Activated CD8-positive, alpha-beta memory T cell treated with anti-CD3 and anti-CD28 coated beads, Interleukin-2, amount 10 ng/mL, durations not matched to agents 7 days and 5 days (primary cell): ENCODE measurements at regions not wholly inside any gene's neighbourhood (a gene's known extent, or its start where the extent isn't known, plus 50 kb on each side); places are given as distances from the start of the nearest gene placed in this dataset.
"Not testable (repeated sequence)": the region's sequence is repeated elsewhere in the genome, so short reads cannot be mapped to it uniquely, and the experiment has no call there.

ENCODE experiments used
- ATAC-seq: fragments of 150-1000 bp; cut with Tn5 transposase; one replicate; pipeline ENCODE4 v1.10.0; 2021; ENCODE audit warnings: moderate library complexity
- CTCF ChIA-PET: fragments of 350-600 bp; sonication (Branson Sonifier 250); formaldehyde crosslinking; loops from one replicate; lab custom pipeline; 2021; ENCODE audit warnings: antibody characterized with exemption; lab: Charles Lee
- DNase-seq: peaks from one replicate; pipeline ENCODE4 v3.0.0-alpha.2; 2020
- H3K27ac Mint-ChIP-seq: one replicate; pipeline ENCODE4 v1.8.0; 2021; ENCODE audit warnings: mild to moderate bottlenecking, mixed read lengths
- H3K27me3 Mint-ChIP-seq: one replicate; pipeline ENCODE4 v1.8.0; 2021; ENCODE audit warnings: mixed read lengths
- H3K36me3 Mint-ChIP-seq: one replicate; pipeline ENCODE4 v1.8.0; 2021; ENCODE audit warnings: mild to moderate bottlenecking, mixed read lengths
- H3K4me1 Mint-ChIP-seq: one replicate; pipeline ENCODE4 v1.8.0; 2021; ENCODE audit warnings: mixed read lengths
- H3K4me3 Mint-ChIP-seq: one replicate; pipeline ENCODE4 v1.8.0; 2021; ENCODE audit warnings: mild to moderate bottlenecking, moderate library complexity, mixed read lengths
- H3K9me3 Mint-ChIP-seq: one replicate; pipeline ENCODE4 v1.8.0; 2022; ENCODE audit warnings: low read depth, mixed read lengths

GRCh38 chr2:185537689-185538088 is 200.9 kb upstream of the FSIP2 start:
- Mint-ChIP-seq H3K9me3 (no peaks in the 10 kb centered on the region), H3K27ac (no peak overlapping the region), H3K27me3 (no peaks in the 10 kb centered on the region), H3K4me1 (no peaks in the 10 kb centered on the region), H3K36me3 (no peaks in the 10 kb centered on the region), H3K4me3 (no peak overlapping the region)
- no peak for DNase-seq
- CTCF ChIA-PET, result no interaction called here
- ATAC-seq, result no peak

- Mint-ChIP-seq H3K4me3 (no peak overlapping the region), H3K27me3 (no peaks in the 10 kb centered on the region), H3K9me3 (peaks cover 3% of the 10 kb centered on the region), H3K4me1 (no peaks in the 10 kb centered on the region), H3K36me3 (no peaks in the 10 kb centered on the region), H3K27ac (no peak overlapping the region)
- CTCF ChIA-PET, result no interaction called here
- no peak for ATAC-seq
- no peak for DNase-seq
Observed at GRCh38 chr2:185567196-185567595, 171.4 kb upstream of the FSIP2 start.

GRCh38 chr2:185567940-185568339 is 170.7 kb upstream of the FSIP2 start:
- no peaks in the 10 kb centered on the region for H3K27me3 Mint-ChIP-seq
- no peaks in the 10 kb centered on the region for H3K36me3 Mint-ChIP-seq
- CTCF ChIA-PET, result no interaction called here
- DNase-seq, result no peak
- no peak overlapping the region for H3K4me3 Mint-ChIP-seq
- H3K9me3 Mint-ChIP-seq, result peaks cover 3% of the 10 kb centered on the region
- no peaks in the 10 kb centered on the region for H3K4me1 Mint-ChIP-seq
- no peak for ATAC-seq
- H3K27ac Mint-ChIP-seq, result no peak overlapping the region

GRCh38 chr2:185578322-185578721 is 160.3 kb upstream of the FSIP2 start:
- Mint-ChIP-seq H3K4me1 (no peaks in the 10 kb centered on the region), H3K27ac (no peak overlapping the region), H3K36me3 (no peaks in the 10 kb centered on the region), H3K9me3 (no peaks in the 10 kb centered on the region), H3K4me3 (no peak overlapping the region), H3K27me3 (no peaks in the 10 kb centered on the region)
- CTCF ChIA-PET, result no interaction called here
- DNase-seq (no peak), ATAC-seq (no peak)

- no peaks in the 10 kb centered on the region for H3K4me1 Mint-ChIP-seq
- CTCF ChIA-PET, result no interaction called here
- H3K36me3 Mint-ChIP-seq, result no peaks in the 10 kb centered on the region
- no peak overlapping the region for H3K27ac Mint-ChIP-seq
- peaks cover 7% of the 10 kb centered on the region for H3K9me3 Mint-ChIP-seq
- no peak overlapping the region for H3K4me3 Mint-ChIP-seq
- no peaks in the 10 kb centered on the region for H3K27me3 Mint-ChIP-seq
- ATAC-seq (no peak), DNase-seq (no peak)
Observed at GRCh38 chr2:185583058-185583816, 155.4 kb upstream of the FSIP2 start.

- H3K9me3 Mint-ChIP-seq, H3K27ac Mint-ChIP-seq, ATAC-seq, H3K36me3 Mint-ChIP-seq, CTCF ChIA-PET, H3K4me1 Mint-ChIP-seq, H3K27me3 Mint-ChIP-seq, H3K4me3 Mint-ChIP-seq, DNase-seq: not testable (repeated sequence)
Observed at GRCh38 chr2:185585165-185585564, 153.4 kb upstream of the FSIP2 start.

GRCh38 chr2:185591276-185591675 is 147.3 kb upstream of the FSIP2 start:
- DNase-seq, CTCF ChIA-PET, H3K9me3 Mint-ChIP-seq, ATAC-seq, H3K4me3 Mint-ChIP-seq, H3K27me3 Mint-ChIP-seq, H3K36me3 Mint-ChIP-seq, H3K27ac Mint-ChIP-seq, H3K4me1 Mint-ChIP-seq: not testable (repeated sequence)

GRCh38 chr2:185607945-185608344 is 130.7 kb upstream of the FSIP2 start:
- DNase-seq, result no peak
- H3K9me3 Mint-ChIP-seq, result peaks cover 3% of the 10 kb centered on the region
- H3K27me3 Mint-ChIP-seq, result no peaks in the 10 kb centered on the region
- H3K36me3 Mint-ChIP-seq, result no peaks in the 10 kb centered on the region
- CTCF ChIA-PET, result no interaction called here
- no peak overlapping the region for H3K27ac Mint-ChIP-seq
- ATAC-seq, result no peak
- no peak overlapping the region for H3K4me3 Mint-ChIP-seq
- no peaks in the 10 kb centered on the region for H3K4me1 Mint-ChIP-seq

- DNase-seq, result no peak
- H3K4me1 Mint-ChIP-seq, result no peaks in the 10 kb centered on the region
- no peaks in the 10 kb centered on the region for H3K36me3 Mint-ChIP-seq
- H3K27me3 Mint-ChIP-seq, result no peaks in the 10 kb centered on the region
- H3K4me3 Mint-ChIP-seq, result no peak overlapping the region
- CTCF ChIA-PET, result interaction anchor here (0.7 kb wide), 1 partner anchor 401 kb away, joined by 3 read pairs; no protein-coding TSS in a partner anchor
- no peak for ATAC-seq
- peaks cover 3% of the 10 kb centered on the region for H3K9me3 Mint-ChIP-seq
- no peak overlapping the region for H3K27ac Mint-ChIP-seq
Observed at GRCh38 chr2:185608799-185609198, 129.8 kb upstream of the FSIP2 start.

- Mint-ChIP-seq H3K4me1 (no peaks in the 10 kb centered on the region), H3K9me3 (peaks cover 3% of the 10 kb centered on the region), H3K4me3 (no peak overlapping the region), H3K27me3 (no peaks in the 10 kb centered on the region), H3K36me3 (no peaks in the 10 kb centered on the region), H3K27ac (no peak overlapping the region)
- CTCF ChIA-PET, result no interaction called here
- ATAC-seq, result no peak
- DNase-seq, result no peak
Observed at GRCh38 chr2:185610301-185610700, 128.3 kb upstream of the FSIP2 start.

- no peaks in the 10 kb centered on the region for H3K27me3 Mint-ChIP-seq
- no peak overlapping the region for H3K4me3 Mint-ChIP-seq
- H3K9me3 Mint-ChIP-seq, result peaks cover 6% of the 10 kb centered on the region
- H3K36me3 Mint-ChIP-seq, result no peaks in the 10 kb centered on the region
- ATAC-seq (no peak), DNase-seq (no peak)
- no peak overlapping the region for H3K27ac Mint-ChIP-seq
- CTCF ChIA-PET, result no interaction called here
- H3K4me1 Mint-ChIP-seq, result no peaks in the 10 kb centered on the region
Observed at GRCh38 chr2:185618625-185619024, 120.0 kb upstream of the FSIP2 start.

- Mint-ChIP-seq H3K9me3 (peaks cover 4% of the 10 kb centered on the region), H3K4me1 (no peaks in the 10 kb centered on the region), H3K27ac (no peak overlapping the region), H3K27me3 (no peaks in the 10 kb centered on the region), H3K36me3 (no peaks in the 10 kb centered on the region), H3K4me3 (no peak overlapping the region)
- no peak for DNase-seq
- CTCF ChIA-PET, result no interaction called here
- ATAC-seq, result no peak
Observed at GRCh38 chr2:185625604-185626003, 113.0 kb upstream of the FSIP2 start.

GRCh38 chr2:185628985-185629384 is 109.6 kb upstream of the FSIP2 start:
- DNase-seq, result no peak
- no peaks in the 10 kb centered on the region for H3K36me3 Mint-ChIP-seq
- CTCF ChIA-PET, result no interaction called here
- H3K9me3 Mint-ChIP-seq, result peaks cover 2% of the 10 kb centered on the region
- no peaks in the 10 kb centered on the region for H3K4me1 Mint-ChIP-seq
- H3K27me3 Mint-ChIP-seq, result no peaks in the 10 kb centered on the region
- no peak overlapping the region for H3K4me3 Mint-ChIP-seq
- H3K27ac Mint-ChIP-seq, result no peak overlapping the region
- ATAC-seq, result no peak

- H3K27ac Mint-ChIP-seq, result no peak overlapping the region
- no peak overlapping the region for H3K4me3 Mint-ChIP-seq
- ATAC-seq (no peak), DNase-seq (no peak)
- no peaks in the 10 kb centered on the region for H3K27me3 Mint-ChIP-seq
- H3K9me3 Mint-ChIP-seq, result no peaks in the 10 kb centered on the region
- H3K4me1 Mint-ChIP-seq, result no peaks in the 10 kb centered on the region
- CTCF ChIA-PET, result no interaction called here
- no peaks in the 10 kb centered on the region for H3K36me3 Mint-ChIP-seq
Observed at GRCh38 chr2:185633621-185634020, 105.0 kb upstream of the FSIP2 start.
